ENCODE measurements at regions not wholly inside any gene's neighbourhood (a gene's known extent, or its start where the extent isn't known, plus 50 kb on each side); places are given as distances from the start of the nearest gene placed in this dataset.

DNA sequence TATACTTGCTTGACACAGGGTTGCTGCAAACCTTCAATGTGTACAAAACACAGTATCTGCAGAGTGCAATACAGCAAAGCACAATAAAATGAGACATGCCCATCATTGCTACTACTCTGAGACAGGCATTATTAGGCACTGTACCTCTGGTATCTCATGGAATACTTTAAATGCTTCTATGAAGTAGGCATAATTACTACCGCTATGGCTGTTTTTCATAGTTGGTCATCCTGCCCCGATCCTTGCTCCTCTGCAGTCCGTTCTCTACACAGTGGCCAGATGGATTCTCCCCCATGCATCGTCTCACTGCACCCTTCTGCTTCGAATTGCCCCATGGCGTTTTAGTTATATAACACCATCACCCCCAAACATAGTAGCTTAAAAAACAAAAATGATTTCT lies 83.0 kb upstream of the UBL3 start:
- TF ChIP-seq, protein P1, sequence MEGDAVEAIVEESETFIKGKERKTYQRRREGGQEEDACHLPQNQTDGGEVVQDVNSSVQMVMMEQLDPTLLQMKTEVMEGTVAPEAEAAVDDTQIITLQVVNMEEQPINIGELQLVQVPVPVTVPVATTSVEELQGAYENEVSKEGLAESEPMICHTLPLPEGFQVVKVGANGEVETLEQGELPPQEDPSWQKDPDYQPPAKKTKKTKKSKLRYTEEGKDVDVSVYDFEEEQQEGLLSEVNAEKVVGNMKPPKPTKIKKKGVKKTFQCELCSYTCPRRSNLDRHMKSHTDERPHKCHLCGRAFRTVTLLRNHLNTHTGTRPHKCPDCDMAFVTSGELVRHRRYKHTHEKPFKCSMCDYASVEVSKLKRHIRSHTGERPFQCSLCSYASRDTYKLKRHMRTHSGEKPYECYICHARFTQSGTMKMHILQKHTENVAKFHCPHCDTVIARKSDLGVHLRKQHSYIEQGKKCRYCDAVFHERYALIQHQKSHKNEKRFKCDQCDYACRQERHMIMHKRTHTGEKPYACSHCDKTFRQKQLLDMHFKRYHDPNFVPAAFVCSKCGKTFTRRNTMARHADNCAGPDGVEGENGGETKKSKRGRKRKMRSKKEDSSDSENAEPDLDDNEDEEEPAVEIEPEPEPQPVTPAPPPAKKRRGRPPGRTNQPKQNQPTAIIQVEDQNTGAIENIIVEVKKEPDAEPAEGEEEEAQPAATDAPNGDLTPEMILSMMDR (IDR thresholded peaks at IDR 0.05) = no peak
- TF ChIP-seq, protein P2, sequence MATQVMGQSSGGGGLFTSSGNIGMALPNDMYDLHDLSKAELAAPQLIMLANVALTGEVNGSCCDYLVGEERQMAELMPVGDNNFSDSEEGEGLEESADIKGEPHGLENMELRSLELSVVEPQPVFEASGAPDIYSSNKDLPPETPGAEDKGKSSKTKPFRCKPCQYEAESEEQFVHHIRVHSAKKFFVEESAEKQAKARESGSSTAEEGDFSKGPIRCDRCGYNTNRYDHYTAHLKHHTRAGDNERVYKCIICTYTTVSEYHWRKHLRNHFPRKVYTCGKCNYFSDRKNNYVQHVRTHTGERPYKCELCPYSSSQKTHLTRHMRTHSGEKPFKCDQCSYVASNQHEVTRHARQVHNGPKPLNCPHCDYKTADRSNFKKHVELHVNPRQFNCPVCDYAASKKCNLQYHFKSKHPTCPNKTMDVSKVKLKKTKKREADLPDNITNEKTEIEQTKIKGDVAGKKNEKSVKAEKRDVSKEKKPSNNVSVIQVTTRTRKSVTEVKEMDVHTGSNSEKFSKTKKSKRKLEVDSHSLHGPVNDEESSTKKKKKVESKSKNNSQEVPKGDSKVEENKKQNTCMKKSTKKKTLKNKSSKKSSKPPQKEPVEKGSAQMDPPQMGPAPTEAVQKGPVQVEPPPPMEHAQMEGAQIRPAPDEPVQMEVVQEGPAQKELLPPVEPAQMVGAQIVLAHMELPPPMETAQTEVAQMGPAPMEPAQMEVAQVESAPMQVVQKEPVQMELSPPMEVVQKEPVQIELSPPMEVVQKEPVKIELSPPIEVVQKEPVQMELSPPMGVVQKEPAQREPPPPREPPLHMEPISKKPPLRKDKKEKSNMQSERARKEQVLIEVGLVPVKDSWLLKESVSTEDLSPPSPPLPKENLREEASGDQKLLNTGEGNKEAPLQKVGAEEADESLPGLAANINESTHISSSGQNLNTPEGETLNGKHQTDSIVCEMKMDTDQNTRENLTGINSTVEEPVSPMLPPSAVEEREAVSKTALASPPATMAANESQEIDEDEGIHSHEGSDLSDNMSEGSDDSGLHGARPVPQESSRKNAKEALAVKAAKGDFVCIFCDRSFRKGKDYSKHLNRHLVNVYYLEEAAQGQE (IDR thresholded peaks at IDR 0.05; ENCODE audit: insufficient read depth in 1 of 2, low read depth in 2 of 2, low read length in 1 of 2) = no peak
- TF ChIP-seq TCF7L2 (IDR thresholded peaks at IDR 0.05; ENCODE audit: low read depth, low read length) (no peak), SIN3A (IDR thresholded peaks at IDR 0.05; ENCODE audit: borderline replicate concordance, insufficient read depth, low read depth, low read length) (no peak), POLR2AphosphoS5 (IDR thresholded peaks at IDR 0.05; ENCODE audit: low read depth, low read length) (no peak)
